GM18868 (cell line): ENCODE measurements at regions not wholly inside any gene's neighbourhood (a gene's known extent, or its start where the extent isn't known, plus 50 kb on each side); places are given as distances from the start of the nearest gene placed in this dataset.

ENCODE experiments used
- ATAC-seq: cut with Tn5 transposase; IDR thresholded peaks from one replicate; pipeline ENCODE4 v1.9.1; 2021; ENCODE audit warnings: mild to moderate bottlenecking, moderate library complexity; ENCODE audit not compliant: unreplicated experiment

DNA sequence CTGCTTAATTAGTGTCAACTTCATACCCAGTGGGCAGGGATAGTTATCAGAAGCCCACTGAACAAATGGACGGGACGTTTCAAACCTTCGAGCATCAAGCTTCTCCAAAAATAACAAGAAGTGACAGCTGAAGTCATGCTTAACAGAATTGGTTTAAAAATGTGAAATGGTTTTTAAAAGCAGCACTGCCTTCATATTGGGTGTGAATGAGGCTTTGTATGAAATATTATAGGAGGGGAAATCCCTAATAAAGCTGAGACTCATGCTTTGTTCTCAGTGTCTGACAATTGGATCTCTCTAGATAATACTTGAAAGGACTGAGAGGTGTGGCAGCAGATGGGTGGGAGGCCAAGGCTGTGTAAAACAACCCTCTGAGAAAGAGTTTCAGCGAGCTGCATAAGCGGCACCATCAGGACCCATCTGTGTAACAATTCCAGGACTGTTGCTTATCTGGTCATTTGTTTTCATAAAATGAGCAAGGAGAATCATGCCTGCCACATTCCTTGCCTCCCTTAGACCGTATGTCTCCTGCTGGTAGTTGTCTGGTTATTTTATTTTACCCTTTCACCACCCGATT, 667.7 kb downstream of the DIAPH3 start:
- ATAC-seq: no peak

DNA sequence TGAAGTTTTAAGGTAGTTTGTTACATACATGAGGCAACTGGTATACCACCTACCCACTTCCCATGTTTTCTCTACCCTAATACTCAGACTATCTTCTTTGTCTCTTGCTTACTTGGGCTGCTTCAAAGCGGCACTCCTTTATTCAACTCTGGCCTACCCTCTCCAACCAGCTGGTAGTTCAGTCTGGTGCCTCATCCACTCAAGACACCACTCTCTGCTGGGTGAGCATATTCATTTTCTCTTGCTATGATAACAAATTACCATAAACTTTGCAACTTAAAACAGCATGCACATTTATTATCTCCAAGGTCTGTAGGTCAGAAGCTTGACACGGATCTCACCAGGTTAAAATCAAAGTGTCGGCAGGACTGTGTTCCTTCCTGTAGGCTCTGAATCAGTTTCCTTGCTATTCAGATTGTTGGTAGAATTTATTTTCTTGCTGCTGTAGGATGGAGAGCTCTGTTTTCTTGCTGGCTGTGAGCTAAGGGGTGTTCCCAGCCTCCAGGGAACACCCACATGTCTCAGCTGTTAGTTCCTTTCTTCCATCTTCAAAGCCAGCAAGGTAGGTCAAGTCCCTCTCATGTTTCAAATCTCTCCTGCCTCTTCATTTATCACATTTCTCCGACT, 666.0 kb downstream of the DIAPH3 start:
- ATAC-seq: no peak

DNA sequence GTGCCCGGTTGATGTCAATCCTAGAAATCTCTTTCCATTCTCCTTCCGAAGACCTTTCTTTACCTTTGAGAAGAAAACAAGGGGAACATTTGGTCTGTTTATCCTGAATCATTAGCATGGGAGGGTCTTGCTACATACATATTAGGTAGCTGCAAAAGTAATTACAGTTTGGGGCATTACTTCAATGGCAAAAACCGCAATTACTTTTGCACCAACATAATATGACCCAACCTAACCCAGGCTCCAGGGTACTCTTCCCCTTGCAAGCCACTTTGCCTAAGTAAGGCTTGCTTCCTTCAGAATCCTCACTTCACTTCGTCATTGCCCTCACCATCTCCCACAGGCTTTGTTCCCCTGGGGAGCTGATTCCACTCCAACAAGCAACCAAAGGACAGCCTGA, 662.7 kb downstream of the DIAPH3 start:
- ATAC-seq: no peak

DNA sequence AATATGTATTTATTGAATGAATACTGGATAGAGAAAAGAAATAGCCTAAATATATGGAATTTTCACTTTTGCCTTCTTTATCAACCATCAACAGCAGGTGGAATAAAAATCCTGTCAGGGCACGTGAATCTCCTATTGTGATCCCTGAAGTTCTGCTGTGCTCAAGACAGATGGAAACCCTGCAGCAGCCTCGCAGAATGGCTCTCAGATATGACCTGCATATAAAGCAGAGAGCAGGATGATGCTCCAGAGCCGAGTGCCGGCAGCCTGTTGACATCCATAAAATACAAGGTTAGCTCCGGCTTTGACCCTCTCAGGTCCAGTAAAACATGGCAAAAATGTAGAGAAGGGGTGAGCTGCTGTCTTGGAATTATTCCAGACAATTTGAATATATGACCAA, 659.3 kb downstream of the DIAPH3 start:
- no peak for ATAC-seq

DNA sequence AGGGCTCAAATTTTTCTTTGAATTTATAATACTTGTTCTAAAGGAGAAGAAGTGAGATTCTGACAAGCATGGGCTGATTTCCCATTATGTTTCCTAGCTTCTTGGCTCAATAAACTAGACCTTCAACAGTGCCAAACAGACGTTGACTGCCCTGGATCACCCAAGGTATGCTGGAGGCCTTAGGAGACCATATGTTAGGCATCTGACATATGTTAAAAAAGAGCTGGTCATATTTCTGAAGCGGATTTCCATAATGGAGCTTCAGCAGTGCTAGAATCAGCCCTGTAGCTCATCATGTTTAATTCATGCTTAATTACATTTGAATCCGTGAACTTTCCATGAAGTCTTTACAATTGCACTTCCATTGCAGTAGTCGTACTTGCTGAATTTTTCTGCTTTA, 653.3 kb downstream of the DIAPH3 start:
- ATAC-seq: no peak

DNA sequence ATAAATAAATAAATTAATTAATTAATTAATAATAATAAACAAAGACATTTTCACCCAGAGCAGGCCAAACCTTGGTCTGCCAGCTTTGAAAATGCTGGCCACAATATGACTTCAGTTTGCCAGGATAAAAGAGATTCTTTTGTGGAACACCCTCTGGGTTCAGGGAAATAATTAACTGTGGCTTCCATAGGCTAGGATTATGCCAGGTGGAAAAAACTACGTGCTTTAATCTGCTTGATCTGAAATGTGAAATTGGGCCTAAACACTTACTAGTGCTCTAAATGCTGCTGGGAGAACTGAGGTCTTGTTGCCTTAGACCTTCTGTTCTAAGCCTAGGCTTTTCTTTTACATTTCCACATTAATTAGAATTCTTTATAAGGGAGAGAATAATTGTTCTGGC, 650.0 kb downstream of the DIAPH3 start:
- no peak for ATAC-seq

DNA sequence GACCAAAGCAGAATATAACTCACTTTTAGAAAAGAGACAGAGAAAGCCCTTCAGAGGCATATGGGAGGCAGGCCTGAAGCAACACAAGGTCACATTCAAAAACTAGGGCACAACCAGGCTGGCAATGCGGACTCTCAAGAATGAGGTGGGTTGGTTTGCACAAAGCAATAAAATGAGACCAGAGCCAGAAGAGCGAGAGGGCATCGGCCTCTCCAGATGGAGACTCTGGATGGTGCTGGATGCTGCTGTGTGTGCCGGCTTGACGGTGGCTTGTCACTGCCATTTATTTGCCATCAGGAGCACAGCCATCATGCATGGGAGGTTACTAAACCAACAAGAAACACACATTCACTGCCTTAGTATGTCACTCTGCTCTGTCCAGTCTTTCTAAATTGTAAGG, 649.4 kb downstream of the DIAPH3 start:
- no peak for ATAC-seq

DNA sequence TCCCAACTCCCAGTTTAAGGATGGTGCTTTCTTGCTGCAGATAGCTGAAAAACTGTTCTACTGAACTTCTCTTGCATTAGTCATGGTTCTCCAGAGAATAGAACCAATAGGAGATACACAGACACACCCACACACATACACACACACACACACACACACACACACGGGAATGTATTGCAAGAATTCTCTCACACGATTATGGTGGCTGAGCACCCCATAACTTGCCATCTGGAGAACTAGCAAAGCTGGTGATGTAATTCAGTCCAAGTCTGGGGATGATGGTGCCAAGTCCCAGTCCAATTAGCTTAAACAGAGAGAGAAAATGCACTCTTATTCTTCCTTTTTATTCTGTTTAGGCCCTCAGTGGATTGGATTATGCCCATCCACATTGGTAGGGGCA, 643.9 kb downstream of the DIAPH3 start:
- no peak for ATAC-seq

DNA sequence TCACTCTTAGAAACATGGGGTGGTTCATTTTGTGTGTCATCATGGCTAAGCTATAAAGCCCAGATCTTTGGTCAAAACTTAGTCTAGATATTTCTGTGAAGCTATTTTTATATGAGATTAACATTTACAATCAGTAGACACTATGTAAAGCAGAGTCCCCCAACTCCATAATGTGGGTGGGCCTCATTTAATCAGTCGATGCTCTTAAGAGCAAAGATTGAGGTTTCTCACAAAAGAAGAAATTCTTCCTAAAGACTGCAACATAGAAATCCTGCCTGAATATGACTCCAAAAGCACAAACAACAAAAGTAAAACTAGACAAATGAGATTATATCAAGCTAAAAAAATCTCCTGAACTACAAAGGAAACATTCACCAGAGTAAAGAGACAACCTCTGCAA, 642.2 kb downstream of the DIAPH3 start:
- ATAC-seq: no peak

DNA sequence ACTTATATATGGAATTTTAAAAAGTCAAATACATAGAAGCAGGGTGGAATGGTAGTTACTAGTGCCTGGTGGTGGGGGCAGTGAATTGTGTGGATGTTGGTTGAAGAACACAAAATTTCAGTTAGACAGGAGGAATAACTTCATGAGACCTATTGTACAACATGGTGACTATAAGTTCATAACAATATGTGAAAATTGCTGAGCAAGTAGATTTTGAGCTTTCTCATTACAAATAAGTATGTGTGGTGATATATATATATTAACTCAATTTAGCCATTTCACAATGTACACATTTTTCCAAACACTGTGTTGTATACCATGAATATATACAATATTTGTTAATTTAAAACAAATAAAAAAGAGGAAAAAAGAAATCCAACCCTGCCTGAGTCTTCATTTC, 641.1 kb downstream of the DIAPH3 start:
- ATAC-seq: no peak

DNA sequence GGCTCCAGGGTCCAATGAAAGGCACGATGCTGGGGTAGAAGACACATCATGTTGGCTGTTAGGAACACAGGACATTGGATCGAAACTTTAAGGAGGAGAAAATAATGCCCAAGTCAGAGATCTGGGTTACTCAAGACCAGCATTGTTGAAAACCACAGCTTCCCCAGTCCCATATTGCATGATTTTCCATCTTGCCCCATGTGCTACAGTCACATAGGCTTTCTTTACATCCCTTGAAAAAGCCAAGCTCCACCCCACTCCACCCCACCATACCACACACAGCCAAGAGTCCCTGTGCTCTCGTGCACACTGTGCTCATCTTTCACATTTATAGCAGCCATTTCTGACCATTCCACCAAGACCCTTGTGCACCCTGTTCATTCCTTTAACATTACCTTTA, 636.2 kb downstream of the DIAPH3 start:
- ATAC-seq: no peak

DNA sequence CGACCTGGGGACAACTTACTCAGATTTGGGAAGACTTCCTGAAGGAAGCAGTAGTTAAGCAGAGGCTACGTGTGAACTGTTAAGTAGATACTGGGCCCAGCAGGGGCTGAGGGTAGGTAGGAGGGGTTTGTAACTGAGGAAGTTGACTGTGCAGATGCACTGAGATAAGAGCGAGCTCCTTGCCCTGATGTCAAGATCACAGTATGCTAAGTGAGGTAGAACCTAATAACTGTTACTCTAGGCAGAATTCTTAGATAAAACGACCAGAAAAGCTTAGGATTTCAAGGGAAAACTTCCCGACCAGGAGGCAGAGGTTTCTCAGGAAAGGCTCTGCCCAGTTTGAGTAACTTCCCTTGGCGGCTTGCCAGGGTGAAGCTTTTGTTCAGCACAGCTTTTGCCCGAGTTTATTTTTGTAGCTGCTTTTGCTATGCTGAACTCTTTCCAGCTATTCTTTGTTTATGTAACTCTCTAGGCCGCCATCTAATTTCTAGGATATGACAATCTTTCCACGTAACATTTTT, 632.1 kb downstream of the DIAPH3 start:
- peak; percentile 87 for ATAC-seq

DNA sequence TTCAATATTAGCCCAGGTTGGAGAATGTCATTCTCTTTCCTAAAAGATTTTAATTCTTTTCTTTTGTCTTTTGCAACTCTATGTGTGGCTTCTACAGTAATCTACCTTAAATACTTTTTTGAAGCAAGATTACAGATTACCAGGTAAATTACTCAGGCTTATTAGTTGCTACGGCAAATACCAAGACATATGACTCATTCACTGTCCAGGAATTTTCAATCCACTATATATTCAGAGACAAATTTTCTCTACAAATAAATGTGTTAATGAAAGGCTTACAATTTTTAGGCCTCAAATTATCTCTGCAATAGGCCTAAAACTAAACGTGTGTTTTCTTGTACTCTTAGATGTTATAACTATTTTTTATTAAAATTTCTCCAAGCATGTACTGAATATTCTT, 631.3 kb downstream of the DIAPH3 start:
- ATAC-seq: no peak

DNA sequence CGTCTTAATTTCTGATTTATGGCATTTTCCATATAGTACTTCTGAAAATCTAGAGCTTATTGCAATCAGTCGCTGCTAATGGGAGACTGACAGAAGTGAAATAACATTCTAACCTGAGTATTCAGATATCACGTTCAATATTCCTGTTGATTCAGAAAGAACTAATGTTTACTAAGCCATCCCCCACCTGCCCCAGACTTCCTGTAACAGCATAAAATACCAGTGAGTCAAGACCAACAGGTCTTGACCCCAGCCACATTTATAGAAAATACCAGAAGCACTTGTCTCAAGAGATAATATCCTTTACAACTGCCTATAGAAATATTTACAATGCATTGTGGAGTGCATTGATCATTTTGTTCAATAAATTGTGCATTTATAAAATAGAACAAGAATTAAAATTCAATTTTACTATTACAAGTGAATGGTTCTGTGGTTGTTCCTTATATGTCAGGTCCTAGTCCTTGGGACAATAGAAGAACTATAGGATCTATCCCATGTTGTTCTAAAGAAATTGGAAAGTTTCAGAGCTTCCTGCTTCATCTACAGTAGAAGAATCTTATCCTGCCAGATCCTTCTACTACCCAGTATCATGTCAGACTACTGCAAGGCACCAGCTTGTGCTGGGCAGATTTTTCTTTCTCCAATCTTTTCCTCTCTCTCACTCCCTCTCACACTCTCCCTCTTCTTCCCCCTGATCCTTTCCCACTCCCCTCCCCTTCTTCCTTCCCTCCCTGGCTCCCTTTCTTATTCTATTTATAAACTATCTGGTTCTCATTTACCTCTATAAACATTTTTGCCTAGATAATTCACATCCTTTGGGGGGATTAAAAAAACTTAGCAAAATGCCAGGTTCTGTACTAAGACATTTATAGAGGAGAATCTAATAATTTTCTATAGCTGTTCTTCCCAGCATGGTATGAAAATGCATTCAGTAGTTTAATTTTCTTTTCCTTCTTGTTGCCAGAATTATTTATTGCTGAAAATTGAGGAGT, 629.9 kb downstream of the DIAPH3 start:
- ATAC-seq: no peak

DNA sequence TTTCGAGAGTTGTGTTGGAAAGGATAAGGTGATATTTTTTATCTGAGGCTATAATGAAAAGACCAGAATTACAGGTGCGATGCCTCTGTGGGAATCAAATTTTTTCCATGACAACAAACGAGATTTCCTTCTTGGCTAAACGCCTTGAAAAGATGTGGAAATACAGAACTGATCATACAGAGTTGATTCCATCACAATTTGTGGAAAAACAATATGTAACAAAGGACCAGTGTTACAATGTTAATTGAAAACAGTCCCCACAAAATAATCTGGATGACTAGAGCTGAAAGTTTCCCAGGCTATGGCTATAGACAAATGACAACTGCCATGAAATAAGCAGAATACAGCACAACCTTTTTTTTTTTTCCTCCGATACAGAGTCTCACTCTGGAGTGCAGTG, 628.9 kb downstream of the DIAPH3 start:
- no peak for ATAC-seq

DNA sequence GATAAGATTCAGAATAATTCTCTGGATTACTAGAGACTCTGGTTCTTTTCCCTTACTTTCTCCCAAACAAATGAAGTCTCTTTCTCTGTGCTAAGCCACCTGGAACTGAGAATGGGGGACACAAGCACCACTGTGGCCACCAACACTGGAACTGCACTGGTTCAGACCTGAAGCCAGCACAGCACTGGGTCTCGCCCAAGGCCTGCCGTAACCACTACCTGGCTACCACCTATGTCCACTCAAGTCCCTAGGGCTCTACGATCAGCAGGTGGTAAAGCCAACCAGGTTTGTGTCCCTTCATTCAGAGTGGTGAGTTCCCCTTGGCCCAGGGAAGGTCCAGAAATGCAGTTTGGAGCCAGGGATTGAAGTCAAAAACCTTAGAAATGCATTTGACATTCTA, 626.2 kb downstream of the DIAPH3 start:
- ATAC-seq: no peak

DNA sequence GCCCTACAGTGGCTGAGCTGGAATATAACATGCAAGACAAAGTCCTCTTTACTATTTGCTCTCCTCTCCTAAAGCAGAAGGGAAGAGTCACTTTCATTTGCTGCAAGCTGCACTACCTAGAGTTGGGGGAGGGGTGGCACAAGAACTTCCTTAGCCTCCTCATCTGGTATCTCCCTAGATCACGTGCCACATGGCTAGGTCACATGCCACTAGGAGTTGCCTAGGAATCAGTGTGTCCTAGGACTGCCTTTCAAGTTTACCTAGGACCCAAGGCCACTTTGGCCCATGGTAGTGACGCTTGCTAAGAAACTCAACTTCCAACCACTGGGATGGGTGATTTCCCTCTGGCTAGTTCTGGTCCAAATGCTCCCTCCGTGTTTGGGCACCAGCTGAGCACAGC, 625.2 kb downstream of the DIAPH3 start:
- no peak for ATAC-seq

DNA sequence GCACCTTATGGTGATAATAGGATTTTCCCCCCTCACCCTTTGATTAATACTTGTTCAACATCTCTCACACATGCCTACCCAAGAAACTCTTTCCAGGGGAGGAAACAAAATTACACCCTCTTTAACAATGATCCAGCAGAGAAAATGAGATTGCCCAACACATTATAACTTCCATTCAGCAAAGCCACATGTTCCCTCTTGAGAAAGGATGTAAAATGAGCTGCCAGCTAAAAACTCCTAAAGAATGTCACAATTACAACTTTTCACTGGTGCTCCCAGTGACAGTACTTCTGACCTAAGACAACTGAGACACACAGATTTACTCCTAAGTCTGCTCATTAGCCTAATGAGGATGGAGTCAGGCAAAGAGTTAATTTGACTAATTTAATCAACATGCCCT, 621.4 kb downstream of the DIAPH3 start:
- no peak for ATAC-seq

DNA sequence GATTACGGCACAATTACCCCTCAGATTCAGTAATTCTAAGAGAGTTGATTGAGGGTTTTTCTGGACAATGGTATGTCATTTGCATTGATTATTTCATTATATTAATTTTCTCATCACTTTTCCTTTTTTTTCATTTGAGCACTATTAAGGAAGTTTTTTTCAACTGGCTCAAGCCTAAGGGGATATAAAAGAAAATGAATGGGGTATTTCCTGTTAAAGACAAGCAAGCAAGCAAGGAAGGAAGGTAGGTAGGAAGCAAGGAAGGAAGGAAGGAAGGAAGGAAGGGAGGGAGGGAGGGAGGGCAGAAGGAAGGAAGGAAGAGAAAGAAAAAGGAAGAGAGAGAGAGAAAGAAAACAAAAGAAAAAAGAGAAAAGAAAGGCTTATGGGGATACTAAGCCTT, 620.3 kb downstream of the DIAPH3 start:
- no peak for ATAC-seq

DNA sequence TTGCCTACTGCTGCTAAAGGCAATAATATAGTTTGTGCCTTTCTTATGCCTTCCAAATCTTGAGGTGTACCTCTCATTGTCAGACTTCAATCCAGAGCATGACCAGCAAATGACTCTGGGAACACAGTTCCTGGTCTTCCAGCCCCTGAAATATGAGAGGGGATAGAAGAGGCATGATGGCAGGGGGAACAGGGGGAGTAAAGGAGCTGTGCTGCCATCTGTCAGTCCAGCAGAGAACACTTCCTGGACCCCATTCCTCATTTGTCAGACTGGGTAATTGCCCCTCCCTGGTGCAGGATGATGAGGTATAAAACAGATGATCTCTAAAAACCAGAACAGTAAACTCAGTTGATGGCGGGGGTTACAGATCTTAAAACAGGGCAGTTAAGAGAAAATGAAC, 618.7 kb downstream of the DIAPH3 start:
- ATAC-seq: no peak

DNA sequence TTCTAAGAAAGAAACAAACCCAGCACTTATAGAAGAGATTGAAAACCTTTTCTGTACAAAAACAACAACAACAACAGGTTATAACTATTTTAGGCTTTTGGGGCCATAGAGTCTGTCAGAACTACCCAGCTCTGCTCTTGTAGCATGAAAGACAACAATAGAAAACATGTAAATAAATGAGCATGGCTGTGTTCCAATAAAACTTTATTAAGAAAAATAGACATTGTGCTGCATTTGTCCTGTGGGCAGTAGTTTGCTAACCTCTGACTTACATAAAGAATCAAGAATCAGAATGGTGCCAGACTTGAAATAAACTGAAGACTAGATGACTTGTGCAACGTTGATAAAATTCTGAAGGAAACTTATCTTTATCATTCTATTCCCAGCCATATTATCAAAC, 617.5 kb downstream of the DIAPH3 start:
- ATAC-seq: no peak

DNA sequence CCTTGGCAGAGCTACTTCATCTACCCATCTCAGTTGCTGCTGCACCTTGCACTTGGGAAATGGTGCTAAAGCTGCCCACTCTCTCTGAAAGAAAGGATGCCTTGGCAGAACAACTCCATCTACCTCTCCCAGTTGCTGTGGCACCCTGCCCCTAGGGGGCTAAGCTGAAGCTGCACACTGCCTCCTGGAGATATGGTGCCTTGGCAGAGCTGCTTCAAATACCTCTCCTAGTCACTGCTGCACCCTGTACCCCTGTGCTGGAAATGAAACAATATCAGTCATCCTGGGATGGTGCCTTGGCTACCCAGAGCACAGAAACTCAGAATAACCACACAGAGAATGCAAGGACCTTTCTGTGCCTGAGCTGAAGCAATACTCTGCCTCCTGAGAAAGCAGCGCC, 615.8 kb downstream of the DIAPH3 start:
- no peak for ATAC-seq
